HepG2 (cell line): ENCODE measurements at regions not wholly inside any gene's neighbourhood (a gene's known extent, or its start where the extent isn't known, plus 50 kb on each side); places are given as distances from the start of the nearest gene placed in this dataset.
A peak's percentile ranks its signal among the peaks of the same experiment; 100 is the strongest.

Experiments used
- ATF7-NPFF ChIP-seq: sonication (generic); formaldehyde crosslinking; IDR thresholded peaks from 2 replicates; pipeline ENCODE4 v1.8.1; 2023; ENCODE audit warnings: mild to moderate bottlenecking, low read depth, missing genetic modification reagents, moderate library complexity
- DNMT3B ChIP-seq: conservative IDR thresholded peaks from 2 replicates; pipeline ENCODE4 v1.6.1; 2016; ENCODE audit warnings: missing biosample characterization, control low read depth
- HOMEZ ChIP-seq: IDR thresholded peaks from 2 replicates; pipeline ENCODE4 v1.6.1; 2016; ENCODE audit warnings: low read depth
- MAZ ChIP-seq, 2 experiments: sonication (generic) in 1 of 2; formaldehyde crosslinking in 1 of 2; IDR thresholded peaks; 2 replicates each; pipeline versions ENCODE4 v1.5.0 to v1.6.1; 2012 to 2020; ENCODE audit warnings: low read depth in 2 of 2, mild to moderate bottlenecking in 2 of 2, borderline replicate concordance in 1 of 2, improper control_type of control experiment in 1 of 2, low read length in 1 of 2, missing genetic modification reagents in 1 of 2, moderate library complexity in 1 of 2
- PBX2 ChIP-seq: IDR thresholded peaks from 2 replicates; pipeline ENCODE4 v1.6.1; 2016; ENCODE audit warnings: control low read depth
- PHF21A ChIP-seq: sonication (generic); formaldehyde crosslinking; IDR thresholded peaks from 2 replicates; pipeline ENCODE4 v1.5.0; 2020; ENCODE audit warnings: mild to moderate bottlenecking, missing genetic modification reagents
- TEAD3 ChIP-seq: optimal IDR thresholded peaks from 2 replicates; pipeline ENCODE3; 2016; ENCODE audit warnings: borderline replicate concordance
- THAP11 ChIP-seq: IDR thresholded peaks from 2 replicates; pipeline ENCODE4 v1.6.1; 2016; ENCODE audit warnings: missing biosample characterization, missing genetic modification reagents
- TP53 ChIP-seq: sonication (generic); formaldehyde crosslinking; conservative IDR thresholded peaks from 2 replicates; pipeline ENCODE4 v1.4.0; 2020; ENCODE audit warnings: missing genetic modification reagents
- ZBTB8A ChIP-seq: sonication (generic); formaldehyde crosslinking; IDR thresholded peaks from 2 replicates; pipeline ENCODE4 v1.4.0; 2020; ENCODE audit warnings: mild to moderate bottlenecking, low read depth, missing genetic modification reagents, borderline replicate concordance
- ZNF136 ChIP-seq: sonication (generic); formaldehyde crosslinking; IDR thresholded peaks from 2 replicates; pipeline ENCODE4 v1.8.1; 2022; ENCODE audit warnings: low read depth, mild to moderate bottlenecking, moderate library complexity, missing genetic modification reagents
- ZNF30 ChIP-seq: sonication (generic); formaldehyde crosslinking; IDR thresholded peaks from 2 replicates; pipeline ENCODE4 v1.5.0; 2020; ENCODE audit warnings: mild to moderate bottlenecking, missing genetic modification reagents
- ZNF761 ChIP-seq: sonication (generic); formaldehyde crosslinking; conservative IDR thresholded peaks from 2 replicates; pipeline ENCODE4 v1.4.0; 2020; ENCODE audit warnings: mild to moderate bottlenecking, missing genetic modification reagents
- ZNF776 ChIP-seq: sonication (generic); formaldehyde crosslinking; IDR thresholded peaks from 2 replicates; pipeline ENCODE4 v1.4.0; 2020; ENCODE audit warnings: mild to moderate bottlenecking, missing genetic modification reagents
- TF ChIP-seq, protein P1 (sequence below): sonication (generic); formaldehyde crosslinking; IDR thresholded peaks from 2 replicates; pipeline ENCODE4 v1.4.0; 2020; ENCODE audit warnings: missing genetic modification reagents
- TF ChIP-seq, protein P2 (sequence below): sonication (generic); formaldehyde crosslinking; IDR thresholded peaks from 2 replicates; pipeline ENCODE4 v1.5.1; 2020; ENCODE audit warnings: missing genetic modification reagents, mild to moderate bottlenecking, borderline replicate concordance
- TF ChIP-seq, protein P3 (sequence below): sonication (generic); formaldehyde crosslinking; IDR thresholded peaks from 2 replicates; pipeline ENCODE4 v1.5.1; 2020; ENCODE audit warnings: missing genetic modification reagents, mild to moderate bottlenecking, borderline replicate concordance
- TF ChIP-seq, protein P4 (sequence below): conservative IDR thresholded peaks from 2 replicates; pipeline ENCODE4 v1.6.1; 2018; ENCODE audit warnings: missing genetic modification reagents

DNA sequence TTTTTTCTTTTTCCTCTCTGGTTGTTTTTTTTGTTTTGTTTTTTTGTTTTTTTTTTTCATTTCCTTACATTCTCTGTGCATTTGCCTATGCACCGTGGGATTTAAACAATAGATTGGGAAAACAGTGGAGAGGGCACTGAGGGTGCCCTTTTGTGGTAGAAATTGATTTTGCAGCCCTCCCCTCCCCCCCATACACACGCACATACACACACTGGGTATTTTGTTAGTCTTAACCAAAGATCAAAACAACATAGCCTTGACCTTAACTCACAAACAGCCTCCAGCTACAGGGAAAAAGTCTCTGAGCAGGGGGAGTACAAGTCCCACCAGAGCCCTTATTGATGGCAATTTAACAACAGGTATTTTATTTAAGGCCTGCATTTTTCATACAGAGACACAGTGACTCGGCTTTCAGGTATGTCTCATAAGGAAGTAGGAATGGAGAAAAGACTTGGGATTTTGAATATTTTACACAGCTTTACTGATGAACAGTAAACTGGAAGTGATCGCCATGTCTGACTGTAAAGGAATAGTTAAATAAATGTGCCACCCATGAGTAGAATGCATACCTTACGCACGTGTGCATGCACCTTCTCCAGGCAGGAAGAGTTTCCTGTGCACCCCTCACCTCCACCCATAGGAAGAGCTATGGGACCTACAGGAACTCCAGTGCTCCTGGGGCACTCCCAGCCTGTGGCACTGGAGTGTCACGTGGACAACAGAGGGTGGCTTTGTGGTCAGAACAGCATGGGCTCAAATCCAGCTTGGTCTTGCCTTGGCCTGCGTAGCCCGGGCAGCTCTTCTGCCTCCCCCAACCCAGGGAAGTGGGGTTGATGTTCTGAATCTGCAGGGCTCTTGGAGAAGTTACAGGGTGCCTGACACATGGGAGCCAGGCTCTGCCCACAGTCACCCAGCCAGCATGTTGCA, 266.4 kb downstream of the ANAPC1 start (continued):
- peak; percentile 49 for TF ChIP-seq PHF21A (CRISPR knock-in tag)
- 0 out of 2 replicates have a peak, but pooled peaks have one; percentile 35 for TF ChIP-seq ZNF136 (CRISPR knock-in tag)
- TF ChIP-seq, protein P1, sequence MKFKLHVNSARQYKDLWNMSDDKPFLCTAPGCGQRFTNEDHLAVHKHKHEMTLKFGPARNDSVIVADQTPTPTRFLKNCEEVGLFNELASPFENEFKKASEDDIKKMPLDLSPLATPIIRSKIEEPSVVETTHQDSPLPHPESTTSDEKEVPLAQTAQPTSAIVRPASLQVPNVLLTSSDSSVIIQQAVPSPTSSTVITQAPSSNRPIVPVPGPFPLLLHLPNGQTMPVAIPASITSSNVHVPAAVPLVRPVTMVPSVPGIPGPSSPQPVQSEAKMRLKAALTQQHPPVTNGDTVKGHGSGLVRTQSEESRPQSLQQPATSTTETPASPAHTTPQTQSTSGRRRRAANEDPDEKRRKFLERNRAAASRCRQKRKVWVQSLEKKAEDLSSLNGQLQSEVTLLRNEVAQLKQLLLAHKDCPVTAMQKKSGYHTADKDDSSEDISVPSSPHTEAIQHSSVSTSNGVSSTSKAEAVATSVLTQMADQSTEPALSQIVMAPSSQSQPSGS (CRISPR knock-in tag), result no peak
- TF ChIP-seq, protein P2, sequence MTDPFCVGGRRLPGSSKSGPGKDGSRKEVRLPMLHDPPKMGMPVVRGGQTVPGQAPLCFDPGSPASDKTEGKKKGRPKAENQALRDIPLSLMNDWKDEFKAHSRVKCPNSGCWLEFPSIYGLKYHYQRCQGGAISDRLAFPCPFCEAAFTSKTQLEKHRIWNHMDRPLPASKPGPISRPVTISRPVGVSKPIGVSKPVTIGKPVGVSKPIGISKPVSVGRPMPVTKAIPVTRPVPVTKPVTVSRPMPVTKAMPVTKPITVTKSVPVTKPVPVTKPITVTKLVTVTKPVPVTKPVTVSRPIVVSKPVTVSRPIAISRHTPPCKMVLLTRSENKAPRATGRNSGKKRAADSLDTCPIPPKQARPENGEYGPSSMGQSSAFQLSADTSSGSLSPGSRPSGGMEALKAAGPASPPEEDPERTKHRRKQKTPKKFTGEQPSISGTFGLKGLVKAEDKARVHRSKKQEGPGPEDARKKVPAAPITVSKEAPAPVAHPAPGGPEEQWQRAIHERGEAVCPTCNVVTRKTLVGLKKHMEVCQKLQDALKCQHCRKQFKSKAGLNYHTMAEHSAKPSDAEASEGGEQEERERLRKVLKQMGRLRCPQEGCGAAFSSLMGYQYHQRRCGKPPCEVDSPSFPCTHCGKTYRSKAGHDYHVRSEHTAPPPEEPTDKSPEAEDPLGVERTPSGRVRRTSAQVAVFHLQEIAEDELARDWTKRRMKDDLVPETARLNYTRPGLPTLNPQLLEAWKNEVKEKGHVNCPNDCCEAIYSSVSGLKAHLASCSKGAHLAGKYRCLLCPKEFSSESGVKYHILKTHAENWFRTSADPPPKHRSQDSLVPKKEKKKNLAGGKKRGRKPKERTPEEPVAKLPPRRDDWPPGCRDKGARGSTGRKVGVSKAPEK (CRISPR knock-in tag), result 0 out of 2 replicates have a peak, but pooled peaks have one; percentile 73
- TF ChIP-seq, protein P3, sequence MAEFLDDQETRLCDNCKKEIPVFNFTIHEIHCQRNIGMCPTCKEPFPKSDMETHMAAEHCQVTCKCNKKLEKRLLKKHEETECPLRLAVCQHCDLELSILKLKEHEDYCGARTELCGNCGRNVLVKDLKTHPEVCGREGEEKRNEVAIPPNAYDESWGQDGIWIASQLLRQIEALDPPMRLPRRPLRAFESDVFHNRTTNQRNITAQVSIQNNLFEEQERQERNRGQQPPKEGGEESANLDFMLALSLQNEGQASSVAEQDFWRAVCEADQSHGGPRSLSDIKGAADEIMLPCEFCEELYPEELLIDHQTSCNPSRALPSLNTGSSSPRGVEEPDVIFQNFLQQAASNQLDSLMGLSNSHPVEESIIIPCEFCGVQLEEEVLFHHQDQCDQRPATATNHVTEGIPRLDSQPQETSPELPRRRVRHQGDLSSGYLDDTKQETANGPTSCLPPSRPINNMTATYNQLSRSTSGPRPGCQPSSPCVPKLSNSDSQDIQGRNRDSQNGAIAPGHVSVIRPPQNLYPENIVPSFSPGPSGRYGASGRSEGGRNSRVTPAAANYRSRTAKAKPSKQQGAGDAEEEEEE (CRISPR knock-in tag), result no peak
- TF ChIP-seq PBX2 (CRISPR knock-in tag), result no peak
- TF ChIP-seq ZNF776, result no peak
- no peak; the same call in 1 of the 2 replicates for TF ChIP-seq THAP11
- no peak for TF ChIP-seq DNMT3B (CRISPR knock-in tag)
- TF ChIP-seq TP53 (CRISPR knock-in tag), result no peak
- TF ChIP-seq MAZ (IDR thresholded peaks at IDR 0.05; ENCODE audit: borderline replicate concordance, low read depth, low read length), result no peak
- TF ChIP-seq MAZ (CRISPR knock-in tag; IDR thresholded peaks at IDR 0.05; ENCODE audit: low read depth), result no peak
- TF ChIP-seq HOMEZ (CRISPR knock-in tag), result peak; percentile 55; the same call in 1 of the 2 replicates
- TF ChIP-seq ZBTB8A (CRISPR knock-in tag), result no peak
- peak; percentile 39 for TF ChIP-seq TEAD3 (CRISPR knock-in tag)
- TF ChIP-seq ZNF30 (CRISPR knock-in tag), result no peak
- no peak; the same call in 1 of the 2 replicates for TF ChIP-seq ZNF761 (CRISPR knock-in tag)
- TF ChIP-seq, protein P4, sequence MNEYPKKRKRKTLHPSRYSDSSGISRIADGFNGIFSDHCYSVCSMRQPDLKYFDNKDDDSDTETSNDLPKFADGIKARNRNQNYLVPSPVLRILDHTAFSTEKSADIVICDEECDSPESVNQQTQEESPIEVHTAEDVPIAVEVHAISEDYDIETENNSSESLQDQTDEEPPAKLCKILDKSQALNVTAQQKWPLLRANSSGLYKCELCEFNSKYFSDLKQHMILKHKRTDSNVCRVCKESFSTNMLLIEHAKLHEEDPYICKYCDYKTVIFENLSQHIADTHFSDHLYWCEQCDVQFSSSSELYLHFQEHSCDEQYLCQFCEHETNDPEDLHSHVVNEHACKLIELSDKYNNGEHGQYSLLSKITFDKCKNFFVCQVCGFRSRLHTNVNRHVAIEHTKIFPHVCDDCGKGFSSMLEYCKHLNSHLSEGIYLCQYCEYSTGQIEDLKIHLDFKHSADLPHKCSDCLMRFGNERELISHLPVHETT, result no peak
- no peak for TF ChIP-seq ATF7-NPFF (CRISPR knock-in tag)
